ENCODE measurements at regions not wholly inside any gene's neighbourhood (a gene's known extent, or its start where the extent isn't known, plus 50 kb on each side); places are given as distances from the start of the nearest gene placed in this dataset.
"Not testable (repeated sequence)": the region's sequence is repeated elsewhere in the genome, so short reads cannot be mapped to it uniquely, and the experiment has no call there.

- no peak overlapping the region for H3K4me3 ChIP-seq (replicated peaks; ENCODE audit: low read depth, low read length)
- TF ChIP-seq, protein P1, sequence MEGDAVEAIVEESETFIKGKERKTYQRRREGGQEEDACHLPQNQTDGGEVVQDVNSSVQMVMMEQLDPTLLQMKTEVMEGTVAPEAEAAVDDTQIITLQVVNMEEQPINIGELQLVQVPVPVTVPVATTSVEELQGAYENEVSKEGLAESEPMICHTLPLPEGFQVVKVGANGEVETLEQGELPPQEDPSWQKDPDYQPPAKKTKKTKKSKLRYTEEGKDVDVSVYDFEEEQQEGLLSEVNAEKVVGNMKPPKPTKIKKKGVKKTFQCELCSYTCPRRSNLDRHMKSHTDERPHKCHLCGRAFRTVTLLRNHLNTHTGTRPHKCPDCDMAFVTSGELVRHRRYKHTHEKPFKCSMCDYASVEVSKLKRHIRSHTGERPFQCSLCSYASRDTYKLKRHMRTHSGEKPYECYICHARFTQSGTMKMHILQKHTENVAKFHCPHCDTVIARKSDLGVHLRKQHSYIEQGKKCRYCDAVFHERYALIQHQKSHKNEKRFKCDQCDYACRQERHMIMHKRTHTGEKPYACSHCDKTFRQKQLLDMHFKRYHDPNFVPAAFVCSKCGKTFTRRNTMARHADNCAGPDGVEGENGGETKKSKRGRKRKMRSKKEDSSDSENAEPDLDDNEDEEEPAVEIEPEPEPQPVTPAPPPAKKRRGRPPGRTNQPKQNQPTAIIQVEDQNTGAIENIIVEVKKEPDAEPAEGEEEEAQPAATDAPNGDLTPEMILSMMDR (IDR thresholded peaks at IDR 0.05; ENCODE audit: low read depth, low read length, missing control alignments) = no peak
- DNase-seq (ENCODE audit: extremely low read depth, low read depth) = no peak
Observed at GRCh38 chr13:82961757-82962156, 920.5 kb downstream of the SLITRK1 start.

- not testable (repeated sequence) for H3K4me3 ChIP-seq (replicated peaks; ENCODE audit: low read depth, low read length); DNase-seq (ENCODE audit: extremely low read depth, low read depth)
Observed at GRCh38 chr13:82952336-82952735, 929.9 kb downstream of the SLITRK1 start.

DNA sequence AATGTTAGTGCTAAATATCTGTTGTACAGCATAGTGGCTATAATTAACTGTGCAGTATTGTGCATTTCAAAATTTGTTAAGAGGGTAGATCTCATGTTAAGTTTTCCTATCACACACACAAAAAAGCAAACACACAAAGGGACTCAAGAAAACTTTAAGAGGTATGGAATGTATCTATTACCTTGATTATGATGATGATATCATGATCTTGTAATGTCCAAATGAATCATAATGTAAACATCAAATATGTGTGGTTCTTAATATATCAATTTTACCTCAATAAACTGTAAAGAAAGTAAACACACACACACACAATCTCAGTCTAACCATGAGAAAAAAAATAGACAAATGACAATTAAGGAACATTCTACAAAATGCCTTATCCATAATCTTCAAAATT is 934.6 kb downstream of the SLITRK1 start:
- H3K4me3 ChIP-seq (replicated peaks; ENCODE audit: low read depth, low read length) = no peak overlapping the region
- TF ChIP-seq, protein P1 (IDR thresholded peaks at IDR 0.05; ENCODE audit: low read depth, low read length, missing control alignments) = no peak
- DNase-seq (ENCODE audit: extremely low read depth, low read depth) = no peak

- TF ChIP-seq, protein P1 (IDR thresholded peaks at IDR 0.05; ENCODE audit: low read depth, low read length, missing control alignments) = no peak
- no peak overlapping the region for H3K4me3 ChIP-seq (replicated peaks; ENCODE audit: low read depth, low read length)
- no peak for DNase-seq (ENCODE audit: extremely low read depth, low read depth)
Observed at GRCh38 chr13:82947191-82947621, 935.1 kb downstream of the SLITRK1 start.

- no peak for DNase-seq (ENCODE audit: extremely low read depth, low read depth)
- no peak overlapping the region for H3K4me3 ChIP-seq (replicated peaks; ENCODE audit: low read depth, low read length)
- TF ChIP-seq, protein P1 (IDR thresholded peaks at IDR 0.05; ENCODE audit: low read depth, low read length, missing control alignments) = no peak
Observed at GRCh38 chr13:82938644-82939043, 943.6 kb downstream of the SLITRK1 start.

GRCh38 chr13:82934000-82934399 is 948.3 kb downstream of the SLITRK1 start:
- H3K4me3 ChIP-seq (replicated peaks; ENCODE audit: low read depth, low read length) = no peak overlapping the region
- no peak for DNase-seq (ENCODE audit: extremely low read depth, low read depth)
- TF ChIP-seq, protein P1 (IDR thresholded peaks at IDR 0.05; ENCODE audit: low read depth, low read length, missing control alignments) = no peak

DNA sequence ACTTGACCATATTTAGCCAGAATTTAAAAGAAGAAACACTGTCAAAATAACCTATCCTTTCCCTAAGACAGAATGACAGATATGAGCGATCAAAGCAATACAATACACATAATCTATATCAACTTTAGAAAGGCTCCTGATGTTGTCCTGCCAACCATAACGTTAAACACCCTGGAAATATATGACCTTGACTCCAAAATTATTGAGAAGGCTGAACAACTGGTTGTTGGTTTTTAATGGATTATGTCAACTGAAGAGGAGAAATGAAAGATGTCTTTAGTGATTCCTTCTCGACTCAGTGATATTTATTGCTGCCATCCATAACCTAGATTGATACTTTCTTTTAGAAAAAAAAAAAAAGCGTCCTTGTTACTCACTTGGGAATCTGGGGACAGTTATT is 957.2 kb downstream of the SLITRK1 start:
- no peak for DNase-seq (ENCODE audit: extremely low read depth, low read depth)
- TF ChIP-seq, protein P1 (IDR thresholded peaks at IDR 0.05; ENCODE audit: low read depth, low read length, missing control alignments) = no peak
- H3K4me3 ChIP-seq (replicated peaks; ENCODE audit: low read depth, low read length) = no peak overlapping the region
